Osteocyte (in vitro differentiated cells): ENCODE measurements at regions not wholly inside any gene's neighbourhood (a gene's known extent, or its start where the extent isn't known, plus 50 kb on each side); places are given as distances from the start of the nearest gene placed in this dataset.

Experiments
- DNase-seq: peaks from one replicate; pipeline ENCODE4 v3.0.0; 2021; ENCODE audit warnings: mixed read lengths; ENCODE audit not compliant: unreplicated experiment; ENCODE audit errors: extremely low spot score
- H3K27ac Mint-ChIP-seq: one replicate; pipeline ENCODE4 v1.8.0; 2021; ENCODE audit warnings: mild to moderate bottlenecking, mixed read lengths; ENCODE audit not compliant: unreplicated experiment
- H3K27me3 Mint-ChIP-seq: one replicate; pipeline ENCODE4 v1.8.0; 2021; ENCODE audit warnings: mixed read lengths; ENCODE audit not compliant: unreplicated experiment
- H3K36me3 Mint-ChIP-seq: one replicate; pipeline ENCODE4 v1.8.0; 2021; ENCODE audit warnings: mixed read lengths; ENCODE audit not compliant: unreplicated experiment
- H3K4me1 Mint-ChIP-seq: one replicate; pipeline ENCODE4 v1.8.0; 2021; ENCODE audit warnings: mixed read lengths; ENCODE audit not compliant: unreplicated experiment
- H3K4me3 Mint-ChIP-seq: one replicate; pipeline ENCODE4 v1.8.0; 2021; ENCODE audit warnings: mild to moderate bottlenecking, moderate library complexity, mixed read lengths; ENCODE audit not compliant: unreplicated experiment
- H3K9me3 Mint-ChIP-seq: one replicate; pipeline ENCODE4 v1.8.0; 2021; ENCODE audit warnings: mixed read lengths; ENCODE audit not compliant: unreplicated experiment
- TF ChIP-seq, protein P1 (sequence below): fragments of 200-600 bp; sonication (generic); IDR thresholded peaks from 2 replicates; pipeline ENCODE4 v1.5.0; 2021; ENCODE audit warnings: antibody characterized with exemption, mild to moderate bottlenecking, moderate library complexity

GRCh38 chr12:124379379-124379937 lies 84.6 kb downstream of the RFLNA start:
- Mint-ChIP-seq H3K27ac (peak overlapping the region; percentile 90), H3K4me3 (no peak overlapping the region), H3K9me3 (no peaks in the 10 kb centered on the region), H3K36me3 (peaks cover 40% of the 10 kb centered on the region), H3K4me1 (peaks cover 48% of the 10 kb centered on the region), H3K27me3 (no peaks in the 10 kb centered on the region)
- TF ChIP-seq, protein P1, sequence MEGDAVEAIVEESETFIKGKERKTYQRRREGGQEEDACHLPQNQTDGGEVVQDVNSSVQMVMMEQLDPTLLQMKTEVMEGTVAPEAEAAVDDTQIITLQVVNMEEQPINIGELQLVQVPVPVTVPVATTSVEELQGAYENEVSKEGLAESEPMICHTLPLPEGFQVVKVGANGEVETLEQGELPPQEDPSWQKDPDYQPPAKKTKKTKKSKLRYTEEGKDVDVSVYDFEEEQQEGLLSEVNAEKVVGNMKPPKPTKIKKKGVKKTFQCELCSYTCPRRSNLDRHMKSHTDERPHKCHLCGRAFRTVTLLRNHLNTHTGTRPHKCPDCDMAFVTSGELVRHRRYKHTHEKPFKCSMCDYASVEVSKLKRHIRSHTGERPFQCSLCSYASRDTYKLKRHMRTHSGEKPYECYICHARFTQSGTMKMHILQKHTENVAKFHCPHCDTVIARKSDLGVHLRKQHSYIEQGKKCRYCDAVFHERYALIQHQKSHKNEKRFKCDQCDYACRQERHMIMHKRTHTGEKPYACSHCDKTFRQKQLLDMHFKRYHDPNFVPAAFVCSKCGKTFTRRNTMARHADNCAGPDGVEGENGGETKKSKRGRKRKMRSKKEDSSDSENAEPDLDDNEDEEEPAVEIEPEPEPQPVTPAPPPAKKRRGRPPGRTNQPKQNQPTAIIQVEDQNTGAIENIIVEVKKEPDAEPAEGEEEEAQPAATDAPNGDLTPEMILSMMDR = no peak
- DNase-seq = no peak

- Mint-ChIP-seq H3K9me3 (no peaks in the 10 kb centered on the region), H3K4me3 (no peak overlapping the region), H3K27me3 (no peaks in the 10 kb centered on the region), H3K4me1 (peaks cover 42% of the 10 kb centered on the region), H3K27ac (peak overlapping the region; percentile 83), H3K36me3 (peaks cover 41% of the 10 kb centered on the region)
- TF ChIP-seq, protein P1 = no peak
- no peak for DNase-seq
These were observed 84.0 kb downstream of the RFLNA start for GRCh38 chr12:124378926-124379325.

- peak overlapping the region; percentile 83 for H3K27ac Mint-ChIP-seq
- H3K4me3 Mint-ChIP-seq = no peak overlapping the region
These were observed 83.2 kb downstream of the RFLNA start for GRCh38 chr12:124377981-124378509.

DNA sequence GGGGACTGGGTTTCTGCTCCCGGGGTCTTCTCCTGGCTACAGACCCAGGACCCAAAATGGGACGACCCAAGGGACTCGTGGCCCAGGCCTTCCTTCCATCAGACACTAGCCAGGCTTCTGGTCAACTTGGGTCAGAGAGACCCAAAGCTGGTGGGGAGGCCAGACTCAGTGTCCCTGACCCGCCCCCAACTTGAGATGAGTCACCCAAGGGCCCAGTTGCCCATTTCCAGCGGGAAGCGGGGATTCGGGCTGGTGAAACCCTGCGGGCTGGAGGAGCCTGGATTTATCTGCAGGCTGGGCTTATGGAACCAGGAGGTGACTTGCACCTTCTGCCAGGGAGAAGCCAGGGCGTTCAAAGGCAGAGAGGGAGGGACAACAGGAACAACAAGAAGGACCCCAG lies 81.5 kb downstream of the RFLNA start:
- no peaks in the 10 kb centered on the region for H3K27me3 Mint-ChIP-seq
- H3K9me3 Mint-ChIP-seq = no peaks in the 10 kb centered on the region
- H3K4me1 Mint-ChIP-seq = peaks cover 24% of the 10 kb centered on the region
- TF ChIP-seq, protein P1 = no peak
- peak overlapping the region; percentile 63 for H3K27ac Mint-ChIP-seq
- H3K4me3 Mint-ChIP-seq = no peak overlapping the region
- no peak for DNase-seq
- H3K36me3 Mint-ChIP-seq = peaks cover 31% of the 10 kb centered on the region

More at GRCh38 chr12:124377981-124378509, 83.2 kb downstream of the RFLNA start:
- DNase-seq = no peak
- Mint-ChIP-seq H3K4me1 (peaks cover 38% of the 10 kb centered on the region), H3K9me3 (no peaks in the 10 kb centered on the region), H3K27me3 (no peaks in the 10 kb centered on the region), H3K36me3 (peaks cover 39% of the 10 kb centered on the region)
- TF ChIP-seq, protein P1 = no peak

GRCh38 chr12:124375789-124376175 lies 80.9 kb downstream of the RFLNA start:
- no peaks in the 10 kb centered on the region for H3K9me3 Mint-ChIP-seq
- no peak overlapping the region for H3K27ac Mint-ChIP-seq
- H3K27me3 Mint-ChIP-seq = no peaks in the 10 kb centered on the region
- H3K4me1 Mint-ChIP-seq = peaks cover 20% of the 10 kb centered on the region
- no peak overlapping the region for H3K4me3 Mint-ChIP-seq
- TF ChIP-seq, protein P1 = no peak
- peaks cover 29% of the 10 kb centered on the region for H3K36me3 Mint-ChIP-seq
- DNase-seq = no peak
